ENCODE measurements at regions not wholly inside any gene's neighbourhood (a gene's known extent, or its start where the extent isn't known, plus 50 kb on each side); places are given as distances from the start of the nearest gene placed in this dataset.

DNA sequence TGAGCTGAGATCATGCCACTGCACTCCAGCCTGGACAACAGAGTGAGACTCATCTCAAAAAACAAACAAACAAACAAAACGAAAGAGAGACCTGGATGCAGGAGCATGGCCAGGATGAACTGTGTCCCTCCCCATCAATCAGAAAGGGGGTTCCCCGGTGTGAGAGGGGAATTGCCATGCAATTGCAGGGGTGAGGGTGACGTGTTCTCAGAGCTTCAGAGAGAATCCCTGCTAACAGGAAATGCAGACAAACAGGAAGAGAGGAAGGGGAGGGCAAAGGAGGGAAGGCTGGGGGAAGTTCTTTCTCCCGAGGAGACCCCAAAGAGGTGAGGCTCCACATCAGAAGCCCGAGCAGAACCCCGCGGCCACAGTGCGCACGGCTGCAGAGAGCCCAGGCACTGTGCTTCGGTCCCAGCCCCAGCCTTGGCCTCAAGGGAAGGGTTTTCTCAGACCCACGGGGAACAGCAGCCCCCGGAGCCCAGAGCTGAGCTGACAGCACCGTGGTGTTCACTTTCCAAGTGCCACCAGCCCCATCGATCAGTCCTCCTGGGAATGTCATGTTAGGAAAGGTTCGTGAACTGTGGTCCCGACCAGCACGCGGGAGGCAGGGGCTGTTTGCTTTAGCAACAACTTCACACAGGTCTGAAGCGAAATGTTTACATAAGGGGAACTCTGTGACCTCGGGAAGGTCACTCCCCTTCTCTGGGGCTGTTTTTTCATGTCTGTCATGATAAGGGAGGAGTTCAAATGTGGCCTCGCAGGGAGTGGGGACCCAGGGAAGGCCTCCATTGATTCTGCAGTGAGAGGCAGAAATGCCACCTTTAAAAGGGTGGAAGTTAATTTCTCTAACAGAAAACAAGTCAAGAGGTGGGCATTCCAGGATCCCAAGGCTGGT lies 108.0 kb upstream of the ANO1 start (continued):
- TF ChIP-seq, protein P1, sequence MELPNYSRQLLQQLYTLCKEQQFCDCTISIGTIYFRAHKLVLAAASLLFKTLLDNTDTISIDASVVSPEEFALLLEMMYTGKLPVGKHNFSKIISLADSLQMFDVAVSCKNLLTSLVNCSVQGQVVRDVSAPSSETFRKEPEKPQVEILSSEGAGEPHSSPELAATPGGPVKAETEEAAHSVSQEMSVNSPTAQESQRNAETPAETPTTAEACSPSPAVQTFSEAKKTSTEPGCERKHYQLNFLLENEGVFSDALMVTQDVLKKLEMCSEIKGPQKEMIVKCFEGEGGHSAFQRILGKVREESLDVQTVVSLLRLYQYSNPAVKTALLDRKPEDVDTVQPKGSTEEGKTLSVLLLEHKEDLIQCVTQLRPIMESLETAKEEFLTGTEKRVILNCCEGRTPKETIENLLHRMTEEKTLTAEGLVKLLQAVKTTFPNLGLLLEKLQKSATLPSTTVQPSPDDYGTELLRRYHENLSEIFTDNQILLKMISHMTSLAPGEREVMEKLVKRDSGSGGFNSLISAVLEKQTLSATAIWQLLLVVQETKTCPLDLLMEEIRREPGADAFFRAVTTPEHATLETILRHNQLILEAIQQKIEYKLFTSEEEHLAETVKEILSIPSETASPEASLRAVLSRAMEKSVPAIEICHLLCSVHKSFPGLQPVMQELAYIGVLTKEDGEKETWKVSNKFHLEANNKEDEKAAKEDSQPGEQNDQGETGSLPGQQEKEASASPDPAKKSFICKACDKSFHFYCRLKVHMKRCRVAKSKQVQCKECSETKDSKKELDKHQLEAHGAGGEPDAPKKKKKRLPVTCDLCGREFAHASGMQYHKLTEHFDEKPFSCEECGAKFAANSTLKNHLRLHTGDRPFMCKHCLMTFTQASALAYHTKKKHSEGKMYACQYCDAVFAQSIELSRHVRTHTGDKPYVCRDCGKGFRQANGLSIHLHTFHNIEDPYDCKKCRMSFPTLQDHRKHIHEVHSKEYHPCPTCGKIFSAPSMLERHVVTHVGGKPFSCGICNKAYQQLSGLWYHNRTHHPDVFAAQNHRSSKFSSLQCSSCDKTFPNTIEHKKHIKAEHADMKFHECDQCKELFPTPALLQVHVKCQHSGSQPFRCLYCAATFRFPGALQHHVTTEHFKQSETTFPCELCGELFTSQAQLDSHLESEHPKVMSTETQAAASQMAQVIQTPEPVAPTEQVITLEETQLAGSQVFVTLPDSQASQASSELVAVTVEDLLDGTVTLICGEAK (IDR thresholded peaks at IDR 0.05) = no peak
- TF ChIP-seq, protein P1 (CRISPR knock-in tag; IDR thresholded peaks at IDR 0.05) = no peak
- TF ChIP-seq, protein P2, sequence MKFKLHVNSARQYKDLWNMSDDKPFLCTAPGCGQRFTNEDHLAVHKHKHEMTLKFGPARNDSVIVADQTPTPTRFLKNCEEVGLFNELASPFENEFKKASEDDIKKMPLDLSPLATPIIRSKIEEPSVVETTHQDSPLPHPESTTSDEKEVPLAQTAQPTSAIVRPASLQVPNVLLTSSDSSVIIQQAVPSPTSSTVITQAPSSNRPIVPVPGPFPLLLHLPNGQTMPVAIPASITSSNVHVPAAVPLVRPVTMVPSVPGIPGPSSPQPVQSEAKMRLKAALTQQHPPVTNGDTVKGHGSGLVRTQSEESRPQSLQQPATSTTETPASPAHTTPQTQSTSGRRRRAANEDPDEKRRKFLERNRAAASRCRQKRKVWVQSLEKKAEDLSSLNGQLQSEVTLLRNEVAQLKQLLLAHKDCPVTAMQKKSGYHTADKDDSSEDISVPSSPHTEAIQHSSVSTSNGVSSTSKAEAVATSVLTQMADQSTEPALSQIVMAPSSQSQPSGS (CRISPR knock-in tag; IDR thresholded peaks at IDR 0.05) = peak; percentile 92
- TF ChIP-seq DNMT3B (CRISPR knock-in tag; conservative IDR thresholded peaks at IDR 0.05) = peak; percentile 68; the same call in 1 of the 2 replicates
- peak; percentile 95 for TF ChIP-seq ZNF264 (CRISPR knock-in tag; IDR thresholded peaks at IDR 0.05)
- no peak for TF ChIP-seq CHCHD3 (CRISPR knock-in tag; IDR thresholded peaks at IDR 0.05)
- 0 out of 2 replicates have a peak, but pooled peaks have one; percentile 75 for TF ChIP-seq ZFP37 (CRISPR knock-in tag; IDR thresholded peaks at IDR 0.05; ENCODE audit: borderline replicate concordance)
- no peak for TF ChIP-seq ZNF75D (CRISPR knock-in tag; IDR thresholded peaks at IDR 0.05; ENCODE audit: borderline replicate concordance)
- TF ChIP-seq, protein P3, sequence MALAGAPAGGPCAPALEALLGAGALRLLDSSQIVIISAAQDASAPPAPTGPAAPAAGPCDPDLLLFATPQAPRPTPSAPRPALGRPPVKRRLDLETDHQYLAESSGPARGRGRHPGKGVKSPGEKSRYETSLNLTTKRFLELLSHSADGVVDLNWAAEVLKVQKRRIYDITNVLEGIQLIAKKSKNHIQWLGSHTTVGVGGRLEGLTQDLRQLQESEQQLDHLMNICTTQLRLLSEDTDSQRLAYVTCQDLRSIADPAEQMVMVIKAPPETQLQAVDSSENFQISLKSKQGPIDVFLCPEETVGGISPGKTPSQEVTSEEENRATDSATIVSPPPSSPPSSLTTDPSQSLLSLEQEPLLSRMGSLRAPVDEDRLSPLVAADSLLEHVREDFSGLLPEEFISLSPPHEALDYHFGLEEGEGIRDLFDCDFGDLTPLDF (CRISPR knock-in tag; IDR thresholded peaks at IDR 0.05) = peak; percentile 67; the same call in 1 of the 2 replicates
- TF ChIP-seq, protein P4, sequence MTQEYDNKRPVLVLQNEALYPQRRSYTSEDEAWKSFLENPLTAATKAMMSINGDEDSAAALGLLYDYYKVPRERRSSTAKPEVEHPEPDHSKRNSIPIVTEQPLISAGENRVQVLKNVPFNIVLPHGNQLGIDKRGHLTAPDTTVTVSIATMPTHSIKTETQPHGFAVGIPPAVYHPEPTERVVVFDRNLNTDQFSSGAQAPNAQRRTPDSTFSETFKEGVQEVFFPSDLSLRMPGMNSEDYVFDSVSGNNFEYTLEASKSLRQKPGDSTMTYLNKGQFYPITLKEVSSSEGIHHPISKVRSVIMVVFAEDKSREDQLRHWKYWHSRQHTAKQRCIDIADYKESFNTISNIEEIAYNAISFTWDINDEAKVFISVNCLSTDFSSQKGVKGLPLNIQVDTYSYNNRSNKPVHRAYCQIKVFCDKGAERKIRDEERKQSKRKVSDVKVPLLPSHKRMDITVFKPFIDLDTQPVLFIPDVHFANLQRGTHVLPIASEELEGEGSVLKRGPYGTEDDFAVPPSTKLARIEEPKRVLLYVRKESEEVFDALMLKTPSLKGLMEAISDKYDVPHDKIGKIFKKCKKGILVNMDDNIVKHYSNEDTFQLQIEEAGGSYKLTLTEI (CRISPR knock-in tag; conservative IDR thresholded peaks at IDR 0.05) = no peak
- no peak for TF ChIP-seq PCBP2 (optimal IDR thresholded peaks at IDR 0.05; ENCODE audit: low read depth, low read length, poor library complexity, severe bottlenecking)

Data from HepG2 (cell line).